ENCODE measurements at regions not wholly inside any gene's neighbourhood (a gene's known extent, or its start where the extent isn't known, plus 50 kb on each side); places are given as distances from the start of the nearest gene placed in this dataset.

- no peak overlapping the region for H3K27ac ChIP-seq (ENCODE audit: low read depth, low read length, poor library complexity, severe bottlenecking)
- H3F3A ChIP-seq (ENCODE audit: insufficient read depth, low read length), result no peaks in the 10 kb centered on the region
- H3K4me3 ChIP-seq (ENCODE audit: low read depth, low read length, poor library complexity, severe bottlenecking), result no peak overlapping the region
- no peaks in the 10 kb centered on the region for H3K27me3 ChIP-seq (ENCODE audit: insufficient read depth, low read length)
- no peaks in the 10 kb centered on the region for H3K9me2 ChIP-seq (ENCODE audit: low read depth, low read length)
- no peak for TF ChIP-seq CTCF (IDR thresholded peaks at IDR 0.05; ENCODE audit: low read length)
- H2AFZ ChIP-seq (ENCODE audit: low read length), result no peak overlapping the region
- no peaks in the 10 kb centered on the region for H3K79me2 ChIP-seq (ENCODE audit: insufficient read depth, low read length)
- H3K9me3 ChIP-seq (ENCODE audit: low read length), result no peaks in the 10 kb centered on the region
- no peak overlapping the region for H3K4me2 ChIP-seq (ENCODE audit: low read length)
- H4K20me1 ChIP-seq (ENCODE audit: insufficient read depth, low read length), result no peaks in the 10 kb centered on the region
- no peak overlapping the region for H3K9ac ChIP-seq (ENCODE audit: low read length)
- H3K4me1 ChIP-seq (ENCODE audit: insufficient read depth, low read length, severe bottlenecking), result peaks cover 6% of the 10 kb centered on the region
- no peaks in the 10 kb centered on the region for H3K36me3 ChIP-seq (ENCODE audit: insufficient read depth, low read length)
Observed at GRCh38 chr1:21385022-21385421, 54.9 kb upstream of the NBPF3 start.

DNA sequence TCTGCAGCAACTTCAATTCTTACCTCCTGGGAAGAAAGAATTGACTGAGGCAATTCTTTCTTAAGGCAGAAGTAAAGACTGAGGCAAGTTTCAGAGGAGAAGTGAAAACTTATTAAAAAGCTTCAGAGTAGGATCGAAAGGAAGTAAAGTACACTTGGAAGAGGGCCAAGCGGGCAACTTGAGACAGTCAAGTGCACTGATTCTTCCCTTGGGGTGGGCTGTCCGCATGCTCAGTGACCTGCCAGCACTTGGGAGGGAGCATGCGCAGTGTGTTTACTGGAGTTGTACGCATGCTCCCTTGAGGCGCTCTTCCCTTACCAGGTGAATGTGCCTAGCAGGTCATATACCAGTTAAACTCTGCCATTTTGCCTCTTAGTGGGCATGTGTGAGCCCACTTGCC lies 55.3 kb upstream of the NBPF3 start:
- TF ChIP-seq CTCF (IDR thresholded peaks at IDR 0.05; ENCODE audit: low read length) (no peak), EZH2 (IDR thresholded peaks at IDR 0.05; ENCODE audit: borderline replicate concordance, low read length) (no peak)
- H2AFZ ChIP-seq (ENCODE audit: low read length), result no peak overlapping the region
- no peaks in the 10 kb centered on the region for H3K9me3 ChIP-seq (ENCODE audit: low read length)
- peaks cover 6% of the 10 kb centered on the region for H3K4me1 ChIP-seq (ENCODE audit: insufficient read depth, low read length, severe bottlenecking)
- H3K27me3 ChIP-seq (ENCODE audit: insufficient read depth, low read length), result no peaks in the 10 kb centered on the region
- no peaks in the 10 kb centered on the region for H3K9me2 ChIP-seq (ENCODE audit: low read depth, low read length)
- H3K79me2 ChIP-seq (ENCODE audit: insufficient read depth, low read length), result no peaks in the 10 kb centered on the region
- no peak overlapping the region for H3K4me2 ChIP-seq (ENCODE audit: low read length)
- no peaks in the 10 kb centered on the region for H3K36me3 ChIP-seq (ENCODE audit: insufficient read depth, low read length)
- H3K27ac ChIP-seq (ENCODE audit: low read depth, low read length, poor library complexity, severe bottlenecking), result no peak overlapping the region
- H4K20me1 ChIP-seq (ENCODE audit: insufficient read depth, low read length), result no peaks in the 10 kb centered on the region
- no peaks in the 10 kb centered on the region for H3F3A ChIP-seq (ENCODE audit: insufficient read depth, low read length)
- H3K9ac ChIP-seq (ENCODE audit: low read length), result no peak overlapping the region
- no peak overlapping the region for H3K4me3 ChIP-seq (ENCODE audit: low read depth, low read length, poor library complexity, severe bottlenecking)

DNA sequence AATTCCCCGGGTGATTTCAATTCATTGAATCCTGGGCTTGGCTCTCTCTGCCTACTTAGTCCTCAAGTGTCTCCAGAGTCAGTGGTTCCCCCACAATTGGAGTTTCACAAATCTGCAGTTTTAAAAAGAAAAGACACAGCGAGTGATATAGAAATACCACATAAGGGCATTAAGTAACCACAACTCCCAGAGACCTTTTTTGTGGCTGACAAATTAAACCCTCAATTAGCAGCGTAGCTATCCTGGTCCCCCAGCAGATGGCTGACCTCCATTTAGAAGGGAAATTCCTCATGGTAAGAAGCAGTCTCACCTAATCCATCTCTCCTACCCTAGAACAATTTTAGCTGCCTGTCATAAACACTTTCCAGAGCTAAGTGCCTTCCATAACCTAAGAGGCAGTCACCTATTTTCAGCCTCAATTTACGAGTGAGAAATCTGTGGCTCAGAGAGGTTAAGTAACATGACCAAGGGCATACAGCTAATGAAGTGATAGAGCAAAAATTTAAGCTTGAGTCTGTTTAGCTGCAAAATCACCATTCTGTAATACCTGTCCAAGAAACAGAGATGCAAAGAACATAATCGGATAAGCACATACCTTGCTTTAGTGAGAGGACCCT lies 56.0 kb upstream of the NBPF3 start:
- no peaks in the 10 kb centered on the region for H3K9me2 ChIP-seq (ENCODE audit: low read depth, low read length)
- H4K20me1 ChIP-seq (ENCODE audit: insufficient read depth, low read length), result no peaks in the 10 kb centered on the region
- no peaks in the 10 kb centered on the region for H3K9me3 ChIP-seq (ENCODE audit: low read length)
- H3K4me1 ChIP-seq (ENCODE audit: insufficient read depth, low read length, severe bottlenecking), result peaks cover 6% of the 10 kb centered on the region
- H3K27me3 ChIP-seq (ENCODE audit: insufficient read depth, low read length), result no peaks in the 10 kb centered on the region
- no peak overlapping the region for H3K9ac ChIP-seq (ENCODE audit: low read length)
- H2AFZ ChIP-seq (ENCODE audit: low read length), result no peak overlapping the region
- H3K4me3 ChIP-seq (ENCODE audit: low read depth, low read length, poor library complexity, severe bottlenecking), result no peak overlapping the region
- H3K36me3 ChIP-seq (ENCODE audit: insufficient read depth, low read length), result no peaks in the 10 kb centered on the region
- H3K27ac ChIP-seq (ENCODE audit: low read depth, low read length, poor library complexity, severe bottlenecking), result no peak overlapping the region
- TF ChIP-seq CTCF (IDR thresholded peaks at IDR 0.05; ENCODE audit: low read length) (no peak), EZH2 (IDR thresholded peaks at IDR 0.05; ENCODE audit: borderline replicate concordance, low read length) (no peak)
- H3K79me2 ChIP-seq (ENCODE audit: insufficient read depth, low read length), result no peaks in the 10 kb centered on the region
- H3F3A ChIP-seq (ENCODE audit: insufficient read depth, low read length), result no peaks in the 10 kb centered on the region
- no peak overlapping the region for H3K4me2 ChIP-seq (ENCODE audit: low read length)
